Lower lobe of right lung (tissue), 2 donors: ENCODE measurements at regions not wholly inside any gene's neighbourhood (a gene's known extent, or its start where the extent isn't known, plus 50 kb on each side); places are given as distances from the start of the nearest gene placed in this dataset.
"Not testable (repeated sequence)": the region's sequence is repeated elsewhere in the genome, so short reads cannot be mapped to it uniquely, and the experiment has no call there.

Source experiments
- ATAC-seq, 2 donors: fragments of 200-7000 bp; cut with Tn5 transposase; one replicate each; pipeline ENCODE4 v1.9.1; 2020 to 2022; ENCODE audit warnings: mild to moderate bottlenecking in 2 of 2, moderate library complexity in 2 of 2
- DNase-seq: peaks from one replicate; pipeline ENCODE4 v3.0.0-alpha.2; 2020
- H3K27ac ChIP-seq: fragments of 200-600 bp; one replicate; pipeline ENCODE4 v1.8.0; 2022
- H3K27me3 ChIP-seq: fragments of 200-600 bp; one replicate; pipeline ENCODE4 v1.8.0; 2022; ENCODE audit warnings: low read depth
- H3K36me3 ChIP-seq: fragments of 200-600 bp; one replicate; pipeline ENCODE4 v1.8.0; 2022; ENCODE audit warnings: mild to moderate bottlenecking
- H3K4me1 ChIP-seq: fragments of 200-600 bp; one replicate; pipeline ENCODE4 v1.8.0; 2022
- H3K4me3 ChIP-seq: fragments of 200-600 bp; one replicate; pipeline ENCODE4 v1.8.0; 2022; ENCODE audit warnings: mild to moderate bottlenecking
- H3K9me3 ChIP-seq: fragments of 200-600 bp; one replicate; pipeline ENCODE4 v1.8.0; 2022
- CTCF ChIP-seq: fragments of 200-600 bp; IDR thresholded peaks from one replicate; pipeline ENCODE4 v1.8.0; 2022; ENCODE audit warnings: antibody characterized with exemption, mild to moderate bottlenecking
- intact Hi-C: fragments of 100-400 bp; cut with DNase I; formaldehyde crosslinking; loops from one replicate; pipeline ENCODE4 v1.11.0; 2022
- donor health status: DM: no; HTN: yes; CAD: no; lungs with severe emphysema.

- DNase-seq (no peak), ATAC-seq (no peak)
- Histone ChIP-seq H3K27me3 (no peaks in the 10 kb centered on the region), H3K27ac (no peak overlapping the region), H3K9me3 (no peaks in the 10 kb centered on the region), H3K4me3 (no peak overlapping the region), H3K36me3 (no peaks in the 10 kb centered on the region), H3K4me1 (no peaks in the 10 kb centered on the region)
- no peak for TF ChIP-seq CTCF
- intact Hi-C loops = no loop called here
These were observed 284.9 kb upstream of the CNTNAP2 start for GRCh38 chr7:145831616-145832206.

- Histone ChIP-seq H3K36me3 (no peaks in the 10 kb centered on the region), H3K4me3 (no peak overlapping the region), H3K9me3 (no peaks in the 10 kb centered on the region), H3K27ac (no peak overlapping the region), H3K27me3 (no peaks in the 10 kb centered on the region), H3K4me1 (no peaks in the 10 kb centered on the region)
- no peak for TF ChIP-seq CTCF
- no peak for DNase-seq
- no peak for ATAC-seq
- intact Hi-C loops = no loop called here
These were observed 298.9 kb upstream of the CNTNAP2 start for GRCh38 chr7:145817687-145818086.

GRCh38 chr7:145812218-145812617 is 304.4 kb upstream of the CNTNAP2 start:
- intact Hi-C loops = no loop called here
- Histone ChIP-seq H3K9me3 (no peaks in the 10 kb centered on the region), H3K27ac (no peak overlapping the region), H3K36me3 (no peaks in the 10 kb centered on the region), H3K4me1 (no peaks in the 10 kb centered on the region), H3K4me3 (no peak overlapping the region), H3K27me3 (no peaks in the 10 kb centered on the region)
- ATAC-seq (no peak), DNase-seq (no peak)
- no peak for TF ChIP-seq CTCF

GRCh38 chr7:145805496-145805895 is 311.1 kb upstream of the CNTNAP2 start:
- ATAC-seq, intact Hi-C loops, H3K36me3 ChIP-seq: not testable (repeated sequence)

GRCh38 chr7:145797507-145797906 is 319.1 kb upstream of the CNTNAP2 start:
- intact Hi-C loops = no loop called here
- no peak overlapping the region for H3K4me3 ChIP-seq
- DNase-seq (no peak), ATAC-seq (no peak)
- H3K27ac ChIP-seq = no peak overlapping the region
- no peaks in the 10 kb centered on the region for H3K4me1 ChIP-seq
- no peaks in the 10 kb centered on the region for H3K36me3 ChIP-seq
- H3K27me3 ChIP-seq = no peaks in the 10 kb centered on the region
- H3K9me3 ChIP-seq = peaks cover 3% of the 10 kb centered on the region
- TF ChIP-seq CTCF = no peak

More at GRCh38 chr7:145805496-145805895, 311.1 kb upstream of the CNTNAP2 start:
- H3K27me3 ChIP-seq, H3K9me3 ChIP-seq, H3K27ac ChIP-seq, DNase-seq, H3K4me1 ChIP-seq, H3K4me3 ChIP-seq: not testable (repeated sequence)

- no peaks in the 10 kb centered on the region for H3K27me3 ChIP-seq
- intact Hi-C loops = no loop called here
- no peak for ATAC-seq
These were observed 321.5 kb upstream of the CNTNAP2 start for GRCh38 chr7:145795132-145795531.

More at GRCh38 chr7:145795132-145795531, 321.5 kb upstream of the CNTNAP2 start:
- no peak for TF ChIP-seq CTCF
- H3K9me3 ChIP-seq = peaks cover 3% of the 10 kb centered on the region
- H3K4me1 ChIP-seq = no peaks in the 10 kb centered on the region
- H3K36me3 ChIP-seq = no peaks in the 10 kb centered on the region
- H3K27ac ChIP-seq = no peak overlapping the region
- no peak overlapping the region for H3K4me3 ChIP-seq
- no peak for DNase-seq
